ENCODE measurements at regions not wholly inside any gene's neighbourhood (a gene's known extent, or its start where the extent isn't known, plus 50 kb on each side); places are given as distances from the start of the nearest gene placed in this dataset.

DNA sequence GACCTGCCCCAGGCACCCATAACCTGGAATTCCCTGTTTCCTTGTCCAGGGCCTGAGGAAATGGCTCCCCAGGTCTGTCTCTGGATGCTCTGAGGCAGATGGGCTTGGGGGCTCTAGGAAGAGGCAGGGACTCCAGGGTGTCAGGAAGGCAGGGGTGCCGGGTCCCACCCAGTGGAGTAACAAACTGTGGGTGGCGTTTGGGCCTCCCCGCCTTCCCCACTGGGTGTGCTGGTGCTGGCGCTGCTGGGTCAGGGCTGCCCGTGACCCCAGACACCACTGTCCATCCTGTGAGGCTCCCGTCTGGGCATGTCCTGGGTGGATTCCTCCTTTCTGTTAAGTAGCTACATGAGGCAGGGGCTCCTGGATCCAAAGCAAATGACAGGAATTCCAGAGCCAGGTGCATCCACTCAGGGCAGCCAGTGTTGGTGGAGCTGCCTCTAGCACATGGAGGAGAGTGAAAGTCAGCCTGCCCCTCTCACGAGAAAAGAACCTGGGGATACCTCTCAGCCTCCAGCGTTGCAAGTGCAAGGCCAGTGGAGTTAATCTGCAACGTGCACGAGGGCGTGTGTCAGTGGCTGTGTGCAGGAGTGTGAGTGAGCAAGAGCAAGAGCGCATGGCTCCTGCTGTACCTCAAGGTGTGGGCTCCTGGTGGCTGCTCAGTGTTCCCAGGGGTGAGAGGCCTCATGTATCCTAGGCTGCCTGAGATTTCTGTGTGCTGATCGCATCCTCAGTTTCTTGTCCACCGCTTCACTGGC is 403.1 kb downstream of the TMEM121 start:
- no peaks in the 10 kb centered on the region for H3K36me3 ChIP-seq (ENCODE audit: low read depth, missing control alignments)
- H3K4me1 ChIP-seq, result no peaks in the 10 kb centered on the region
- 77 to 88% methylated on average over 13 to 14 of the region's 14 CpGs for WGBS, 2 donors
- no peak overlapping the region for H3K27ac ChIP-seq
- intact Hi-C loops (cut with DNase I; ENCODE audit: low total_unique reads), result no loop called here
- DNase-seq, result no peak
- H3K4me3 ChIP-seq, result no peak overlapping the region
- no peaks in the 10 kb centered on the region for H3K9me3 ChIP-seq
- no peaks in the 10 kb centered on the region for H3K27me3 ChIP-seq
- TF ChIP-seq POLR2A (IDR thresholded peaks at IDR 0.05) (no peak), CTCF (IDR thresholded peaks at IDR 0.05) (no peak)

DNA sequence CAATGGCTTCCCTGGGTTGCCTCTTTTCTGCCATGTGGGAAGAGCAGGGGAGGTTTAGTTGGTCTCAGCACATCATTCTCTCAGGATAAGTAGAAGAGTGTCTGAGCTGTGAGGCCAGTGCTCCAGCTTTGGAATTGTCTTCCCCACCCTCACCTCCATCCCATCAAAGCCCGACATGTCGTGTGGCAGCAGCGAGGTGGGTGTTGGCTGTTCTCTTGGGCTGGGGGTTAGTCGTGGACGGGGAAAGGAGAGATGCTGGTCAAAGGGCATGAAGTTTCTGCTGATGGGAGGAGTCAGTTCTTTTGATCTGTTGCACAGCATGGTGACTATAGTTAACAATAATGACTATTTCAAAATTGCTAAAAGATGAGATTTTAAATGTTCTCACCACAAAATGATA is 404.2 kb downstream of the TMEM121 start:
- Histone ChIP-seq H3K36me3 (ENCODE audit: low read depth, missing control alignments) (no peaks in the 10 kb centered on the region), H3K27ac (no peak overlapping the region), H3K27me3 (no peaks in the 10 kb centered on the region), H3K4me1 (no peaks in the 10 kb centered on the region), H3K4me3 (no peak overlapping the region), H3K9me3 (no peaks in the 10 kb centered on the region)
- 83 to 87% methylated on average over 5 of the region's 5 CpGs for WGBS, 2 donors
- TF ChIP-seq CTCF (IDR thresholded peaks at IDR 0.05), result no peak
- TF ChIP-seq POLR2A (IDR thresholded peaks at IDR 0.05), result no peak
- intact Hi-C loops (cut with DNase I; ENCODE audit: low total_unique reads), result no loop called here
- no peak for DNase-seq

DNA sequence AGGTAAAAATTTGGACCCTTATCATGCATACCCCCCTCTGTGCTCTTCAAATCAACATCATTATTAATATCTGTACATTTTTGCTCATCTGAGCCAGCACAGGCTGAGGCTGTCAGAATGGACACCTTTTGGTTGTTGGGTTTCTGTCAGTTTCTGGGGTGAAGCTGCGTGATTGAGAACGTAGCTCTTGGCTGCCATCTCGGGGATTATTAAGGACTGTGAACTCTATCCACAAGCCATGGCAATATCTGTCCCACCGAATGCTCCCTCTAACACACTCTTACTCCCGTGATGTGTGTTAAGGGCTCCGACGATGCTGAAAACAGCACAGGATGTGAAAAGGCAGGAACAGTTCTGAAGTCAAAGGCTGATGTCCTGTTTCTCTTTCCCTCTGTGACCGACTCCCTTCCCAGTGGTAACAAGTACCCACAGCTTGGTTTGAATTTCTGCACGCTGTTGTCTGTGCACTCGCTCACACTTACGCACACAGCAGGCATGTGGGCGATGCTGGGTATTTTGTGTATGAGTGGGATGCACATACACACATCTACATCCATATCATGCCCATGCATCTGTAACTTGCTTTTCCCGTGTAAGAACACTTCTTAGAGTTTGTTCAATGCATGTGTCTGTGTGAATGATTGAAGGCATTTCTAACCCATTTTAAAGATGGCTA is 405.6 kb downstream of the TMEM121 start:
- Histone ChIP-seq H3K36me3 (ENCODE audit: low read depth, missing control alignments) (no peaks in the 10 kb centered on the region), H3K4me1 (no peaks in the 10 kb centered on the region), H3K4me3 (no peak overlapping the region), H3K9me3 (no peaks in the 10 kb centered on the region), H3K27me3 (no peaks in the 10 kb centered on the region), H3K27ac (no peak overlapping the region)
- intact Hi-C loops (cut with DNase I; ENCODE audit: low total_unique reads), result no loop called here
- no peak for TF ChIP-seq CTCF (IDR thresholded peaks at IDR 0.05)
- TF ChIP-seq POLR2A (IDR thresholded peaks at IDR 0.05), result no peak
- no peak for DNase-seq
- 74 to 79% methylated on average over 13 of the region's 13 CpGs for WGBS, 2 donors

- H3K27ac ChIP-seq, result no peak overlapping the region
- no peaks in the 10 kb centered on the region for H3K36me3 ChIP-seq (ENCODE audit: low read depth, missing control alignments)
- TF ChIP-seq POLR2A (IDR thresholded peaks at IDR 0.05) (no peak), CTCF (IDR thresholded peaks at IDR 0.05) (no peak)
- no peak overlapping the region for H3K4me3 ChIP-seq
- H3K27me3 ChIP-seq, result no peaks in the 10 kb centered on the region
- DNase-seq, result no peak
- 67 to 75% methylated on average over 7 of the region's 7 CpGs for WGBS, 2 donors
- intact Hi-C loops (cut with DNase I; ENCODE audit: low total_unique reads), result no loop called here
- no peaks in the 10 kb centered on the region for H3K9me3 ChIP-seq
- H3K4me1 ChIP-seq, result no peaks in the 10 kb centered on the region
Observed at GRCh38 chr14:105933238-105933637, 406.9 kb downstream of the TMEM121 start.

Measured in testis (tissue), 2 donors.